GM23338 (cell line): ENCODE measurements at regions not wholly inside any gene's neighbourhood (a gene's known extent, or its start where the extent isn't known, plus 50 kb on each side); places are given as distances from the start of the nearest gene placed in this dataset.

Experiments used
- ATAC-seq: fragments of 200-7000 bp; cut with Tn5 transposase; 3 replicates; pipeline ENCODE4 v1.9.1; 2020
- DNase-seq: peaks from one replicate; pipeline ENCODE4 v3.0.0-alpha.2; 2015; ENCODE audit warnings: low spot score
- H2AFZ ChIP-seq: fragments of 200-600 bp; sonication (generic); 2 replicates; pipeline ENCODE4 v1.8.0; 2016; ENCODE audit warnings: antibody characterized with exemption, mild to moderate bottlenecking, moderate library complexity
- H3F3A ChIP-seq: fragments of 200-600 bp; sonication (generic); replicated peaks from 2 replicates; pipeline ENCODE4 v1.8.0; 2017; ENCODE audit warnings: antibody characterized with exemption, mixed run types, low read depth
- H3K27ac ChIP-seq: fragments of 200-600 bp; sonication (generic); 2 replicates; pipeline ENCODE4 v1.6.1; 2016; ENCODE audit warnings: low read depth
- H3K27me3 ChIP-seq: fragments of 200-600 bp; sonication (generic); 2 replicates; pipeline ENCODE4 v1.8.0; 2016; ENCODE audit warnings: mild to moderate bottlenecking, mixed run types, moderate library complexity; ENCODE audit not compliant: insufficient read depth
- H3K36me3 ChIP-seq: fragments of 200-600 bp; sonication (generic); 2 replicates; pipeline ENCODE4 v1.8.0; 2016; ENCODE audit warnings: mild to moderate bottlenecking; ENCODE audit not compliant: insufficient read depth
- H3K4me1 ChIP-seq: fragments of 200-600 bp; sonication (generic); 2 replicates; pipeline ENCODE4 v1.8.0; 2016; ENCODE audit warnings: mild to moderate bottlenecking, moderate library complexity; ENCODE audit not compliant: insufficient read depth
- H3K4me2 ChIP-seq: fragments of 200-600 bp; sonication (generic); 2 replicates; pipeline ENCODE4 v1.7.1; 2017; ENCODE audit warnings: mixed run types
- H3K4me3 ChIP-seq: fragments of 200-600 bp; sonication (generic); 2 replicates; pipeline ENCODE4 v1.6.1; 2016; ENCODE audit warnings: mixed run types
- H3K79me2 ChIP-seq: fragments of 200-600 bp; sonication (generic); replicated peaks from 2 replicates; pipeline ENCODE4 v1.8.0; 2017; ENCODE audit warnings: mild to moderate bottlenecking; ENCODE audit not compliant: insufficient read depth
- H3K9me2 ChIP-seq: fragments of 200-600 bp; sonication (generic); 2 replicates; pipeline ENCODE4 v1.8.0; 2017; ENCODE audit not compliant: insufficient read depth
- H4K20me1 ChIP-seq: fragments of 200-600 bp; sonication (generic); replicated peaks from 2 replicates; pipeline ENCODE4 v1.8.0; 2017; ENCODE audit warnings: mild to moderate bottlenecking; ENCODE audit not compliant: insufficient read depth
- H3K27ac Mint-ChIP-seq: 2 replicates; pipeline ENCODE4 v1.8.0; 2020; ENCODE audit warnings: inconsistent platforms, mild to moderate bottlenecking, moderate library complexity, mixed read lengths
- H3K27me3 Mint-ChIP-seq: 3 replicates; pipeline ENCODE4 v1.8.0; 2022; ENCODE audit warnings: low read depth, mild to moderate bottlenecking, moderate library complexity, mixed read lengths, inconsistent platforms; ENCODE audit not compliant: insufficient read depth, poor library complexity
- H3K36me3 Mint-ChIP-seq: 3 replicates; pipeline ENCODE4 v1.8.0; 2021; ENCODE audit warnings: low read depth, mild to moderate bottlenecking, inconsistent platforms, moderate library complexity, mixed read lengths
- H3K4me1 Mint-ChIP-seq: 3 replicates; pipeline ENCODE4 v1.8.0; 2020; ENCODE audit warnings: mild to moderate bottlenecking, inconsistent platforms, mixed read lengths
- H3K4me3 Mint-ChIP-seq: 3 replicates; pipeline ENCODE4 v1.8.0; 2021; ENCODE audit warnings: moderate library complexity, mild to moderate bottlenecking, inconsistent platforms, mixed read lengths
- H3K9me3 Mint-ChIP-seq: 3 replicates; pipeline ENCODE4 v1.8.0; 2020; ENCODE audit warnings: moderate library complexity, mild to moderate bottlenecking, inconsistent platforms, mixed read lengths
- CREB1 ChIP-seq: fragments of 250-450 bp; sonication (Bioruptor Pico); IDR thresholded peaks from 2 replicates; pipeline ENCODE4 v1.5.0; 2020; ENCODE audit warnings: low read depth, mild to moderate bottlenecking, moderate library complexity
- ETS1 ChIP-seq: IDR thresholded peaks from 2 replicates; pipeline ENCODE4 v1.6.1; 2016; ENCODE audit warnings: antibody characterized with exemption
- POLR2AphosphoS5 ChIP-seq: IDR thresholded peaks from 2 replicates; pipeline ENCODE4 v1.6.1; 2016; ENCODE audit warnings: antibody characterized with exemption, low read depth
- REST ChIP-seq: IDR thresholded peaks from one replicate; pipeline ENCODE4 v1.6.1; 2018; ENCODE audit warnings: antibody characterized with exemption; ENCODE audit not compliant: unreplicated experiment
- STAT1 ChIP-seq: IDR thresholded peaks from one replicate; pipeline ENCODE4 v1.6.1; 2016; ENCODE audit warnings: antibody characterized with exemption; ENCODE audit not compliant: unreplicated experiment
- ZNF462 ChIP-seq: fragments of 250-450 bp; sonication (Bioruptor Pico); IDR thresholded peaks from 2 replicates; pipeline ENCODE4 v1.5.0; 2020; ENCODE audit warnings: mild to moderate bottlenecking, moderate library complexity

GRCh38 chr6:965343-965742, 272.4 kb upstream of the EXOC2 start:
- H3K4me3 ChIP-seq, result no peak overlapping the region
- H3K27me3 ChIP-seq, result no peaks in the 10 kb centered on the region
- H3K4me1 Mint-ChIP-seq, result peaks cover 6% of the 10 kb centered on the region
- no peaks in the 10 kb centered on the region for H3K36me3 Mint-ChIP-seq
- TF ChIP-seq ZNF462 (CRISPR knock-in tag) (no peak), POLR2AphosphoS5 (no peak), REST (no peak), ETS1 (no peak), STAT1 (no peak), CREB1 (CRISPR knock-in tag) (no peak)
- no peaks in the 10 kb centered on the region for H4K20me1 ChIP-seq
- no peaks in the 10 kb centered on the region for H3K36me3 ChIP-seq
- peaks cover 5% of the 10 kb centered on the region for H3K27me3 Mint-ChIP-seq
- no peaks in the 10 kb centered on the region for H3K4me1 ChIP-seq
- H2AFZ ChIP-seq, result no peak overlapping the region
- DNase-seq, result no peak
- no peak overlapping the region for H3K27ac ChIP-seq
- no peaks in the 10 kb centered on the region for H3K9me3 Mint-ChIP-seq
- no peak overlapping the region for H3K4me2 ChIP-seq
- no peak overlapping the region for H3K4me3 Mint-ChIP-seq
- H3K27ac Mint-ChIP-seq, result no peak overlapping the region
- no peaks in the 10 kb centered on the region for H3K9me2 ChIP-seq
- no peaks in the 10 kb centered on the region for H3F3A ChIP-seq
- no peaks in the 10 kb centered on the region for H3K79me2 ChIP-seq
- ATAC-seq, result no peak
